Renal pelvis (tissue), 1 donor: ENCODE measurements at regions not wholly inside any gene's neighbourhood (a gene's known extent, or its start where the extent isn't known, plus 50 kb on each side); places are given as distances from the start of the nearest gene placed in this dataset.
A peak's percentile ranks its signal among the peaks of the same experiment; 100 is the strongest.

ENCODE experiments used
- DNase-seq: peaks from one replicate; pipeline ENCODE4 v3.0.0-alpha.2; 2013

DNA sequence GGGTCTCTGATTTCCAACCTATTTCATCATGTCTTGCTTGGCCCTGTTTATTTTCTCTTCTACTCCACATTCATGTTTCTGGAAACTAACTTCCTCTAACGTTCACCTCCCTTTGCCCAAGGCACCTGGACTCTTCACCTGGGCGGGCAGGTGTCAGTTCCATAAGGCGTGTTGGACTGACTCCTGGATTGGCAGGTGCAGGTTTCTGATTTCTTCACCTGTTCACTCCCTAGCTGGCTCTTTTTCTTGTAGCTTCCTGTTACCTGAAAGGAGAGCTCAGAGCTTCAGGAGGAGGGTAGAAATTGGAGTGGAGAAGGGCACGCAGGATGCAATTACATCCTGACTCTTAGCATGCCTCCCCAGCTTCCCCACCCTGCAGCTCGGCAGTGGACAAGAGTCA lies 350.8 kb upstream of the KLF3 start:
- peak; percentile 27 for DNase-seq

DNA sequence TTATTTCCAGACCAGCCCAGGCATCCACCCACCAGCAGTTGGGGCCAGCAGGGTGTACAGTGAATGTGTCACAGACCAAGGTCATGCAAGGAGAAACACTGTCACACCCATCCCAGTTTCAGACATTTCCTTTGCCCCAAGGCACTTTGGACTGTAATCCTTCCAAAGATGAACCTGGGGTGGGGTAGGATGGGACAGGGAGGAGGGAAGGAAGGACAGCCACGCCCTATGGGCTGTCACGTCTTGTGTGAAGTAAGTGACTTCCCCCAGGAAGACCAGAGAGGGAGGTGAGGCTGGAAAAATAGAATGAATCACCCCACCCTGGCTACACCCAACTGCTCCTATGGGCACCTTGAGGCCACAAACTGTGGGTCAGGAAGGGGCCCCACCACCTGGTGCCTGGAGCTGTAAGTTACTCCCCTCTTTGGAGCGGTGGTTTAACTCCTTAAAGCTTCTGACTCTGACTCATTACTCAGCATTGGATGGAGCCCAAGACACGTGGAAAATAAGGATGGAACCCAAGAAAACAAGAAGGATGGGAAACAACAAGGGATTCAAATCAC lies 349.9 kb upstream of the KLF3 start:
- DNase-seq, result no peak

DNA sequence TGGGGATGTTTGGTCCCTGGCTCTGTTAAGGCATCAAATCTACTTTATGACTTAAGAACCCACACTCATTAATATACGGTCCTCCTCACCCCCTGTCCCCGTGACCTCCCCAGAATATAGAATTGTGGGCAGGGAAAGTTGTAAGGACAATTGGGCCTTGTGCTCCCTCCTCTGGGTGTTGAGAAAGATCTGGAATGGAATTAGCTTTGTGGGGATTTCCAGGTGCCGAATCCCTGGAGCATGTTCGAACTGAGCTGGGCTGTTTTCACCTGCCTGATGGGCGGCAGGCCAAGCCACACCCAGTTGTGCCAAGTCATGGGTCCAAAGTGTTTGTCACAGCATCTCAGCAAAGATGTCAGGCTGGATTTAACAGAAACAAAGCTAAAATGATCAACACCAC lies 349.3 kb upstream of the KLF3 start:
- DNase-seq, result no peak

DNA sequence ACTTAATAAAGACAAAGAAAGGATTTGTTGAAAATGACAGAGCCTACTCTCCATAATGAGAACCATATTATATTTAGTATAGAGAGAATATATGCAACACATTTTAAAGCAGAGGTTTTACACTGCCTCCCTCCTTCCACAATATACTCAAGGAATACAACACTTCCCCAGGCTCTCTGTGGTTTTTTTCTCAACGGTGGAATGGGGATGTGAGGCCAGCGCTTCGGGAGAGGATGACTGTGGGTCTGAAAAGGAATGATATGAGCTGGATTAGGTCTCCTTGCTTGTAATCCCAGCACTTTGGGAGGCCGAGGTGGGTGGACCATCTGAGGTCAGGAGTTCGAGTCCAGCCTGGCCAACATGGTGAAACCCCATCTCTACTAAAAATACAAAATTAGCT lies 348.7 kb upstream of the KLF3 start:
- DNase-seq, result no peak

DNA sequence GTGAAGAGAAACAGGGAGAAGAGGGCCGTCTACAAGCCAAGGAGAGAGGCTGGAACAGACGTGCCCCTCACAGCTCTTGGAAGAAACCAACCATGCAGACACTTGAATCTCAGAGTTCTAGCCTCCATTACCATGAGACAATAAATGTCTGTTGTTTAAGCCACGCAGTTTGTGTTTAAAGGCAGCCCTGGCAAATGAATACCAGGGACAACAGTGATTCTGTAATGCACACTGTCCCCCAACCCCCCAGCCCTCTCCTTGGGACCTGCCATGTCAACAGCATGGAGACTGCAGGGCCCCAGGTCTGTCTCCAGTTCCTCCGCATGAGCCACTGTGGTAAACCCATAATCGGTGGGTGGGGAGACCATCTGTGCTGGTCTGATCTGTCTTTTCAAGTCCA lies 348.0 kb upstream of the KLF3 start:
- no peak for DNase-seq

DNA sequence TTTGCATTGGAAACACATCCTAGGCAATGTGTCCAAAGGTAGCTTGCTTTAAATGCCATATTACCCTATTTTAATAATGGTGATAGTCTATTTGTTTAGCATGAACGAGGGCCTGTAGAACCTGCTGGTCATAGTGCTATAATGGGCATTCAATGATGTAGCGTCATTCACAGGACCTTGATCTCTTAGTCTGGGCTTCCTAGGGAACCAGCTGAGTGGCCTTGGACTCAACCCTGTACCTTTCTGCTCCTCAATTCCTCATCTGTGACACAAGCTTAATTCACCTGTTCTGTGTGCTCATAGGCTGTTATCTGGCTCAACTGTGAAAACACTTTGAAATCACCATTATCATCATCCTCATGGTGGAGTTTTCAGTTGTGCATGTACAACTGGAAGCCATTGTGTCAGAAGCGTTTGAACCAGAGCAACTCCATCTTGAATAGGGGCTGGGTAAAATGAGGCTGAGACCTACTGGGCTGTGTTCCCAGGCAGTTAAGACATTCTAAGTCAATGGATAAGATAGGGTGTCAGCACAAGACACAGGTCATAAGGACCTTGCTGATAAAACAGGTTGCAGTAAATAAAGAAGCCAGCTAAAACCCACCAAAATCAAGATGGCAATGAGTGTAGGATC lies 346.8 kb upstream of the KLF3 start:
- no peak for DNase-seq

DNA sequence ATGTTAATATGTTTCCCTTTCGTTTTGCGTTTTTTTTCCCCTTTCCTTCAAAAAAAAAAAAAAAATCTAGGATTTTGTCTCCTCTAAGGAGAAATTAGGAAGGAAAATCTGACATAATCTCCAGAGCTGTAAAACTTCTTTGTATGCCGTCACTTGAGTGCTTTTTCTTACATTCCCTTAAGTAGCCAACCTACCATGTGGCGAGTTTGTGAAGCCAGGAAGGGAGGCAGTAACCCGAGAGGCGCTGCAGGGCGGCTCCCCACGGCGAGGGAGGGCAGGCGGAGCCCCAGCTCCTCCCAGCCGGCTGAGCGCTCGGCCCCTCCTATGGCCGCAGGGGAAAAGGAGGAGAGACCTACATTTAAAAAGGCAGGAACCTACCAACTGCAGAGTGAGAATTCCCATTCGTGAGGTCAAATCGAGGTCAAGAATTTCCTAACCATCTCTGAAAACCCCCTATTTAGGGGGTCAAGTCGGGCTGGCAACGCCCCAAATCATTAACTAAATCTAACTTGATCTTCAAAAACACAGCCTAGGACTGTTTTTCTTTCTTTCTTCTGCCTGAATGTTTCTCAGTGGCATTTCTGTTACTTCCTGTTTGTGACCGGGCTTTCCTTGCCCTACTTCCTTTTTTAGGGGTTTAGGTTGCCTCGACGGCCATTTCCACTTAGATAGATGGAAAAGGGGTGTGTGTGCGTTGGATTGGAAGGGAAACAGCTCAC lies 345.1 kb upstream of the KLF3 start:
- peak; percentile 92 for DNase-seq

DNA sequence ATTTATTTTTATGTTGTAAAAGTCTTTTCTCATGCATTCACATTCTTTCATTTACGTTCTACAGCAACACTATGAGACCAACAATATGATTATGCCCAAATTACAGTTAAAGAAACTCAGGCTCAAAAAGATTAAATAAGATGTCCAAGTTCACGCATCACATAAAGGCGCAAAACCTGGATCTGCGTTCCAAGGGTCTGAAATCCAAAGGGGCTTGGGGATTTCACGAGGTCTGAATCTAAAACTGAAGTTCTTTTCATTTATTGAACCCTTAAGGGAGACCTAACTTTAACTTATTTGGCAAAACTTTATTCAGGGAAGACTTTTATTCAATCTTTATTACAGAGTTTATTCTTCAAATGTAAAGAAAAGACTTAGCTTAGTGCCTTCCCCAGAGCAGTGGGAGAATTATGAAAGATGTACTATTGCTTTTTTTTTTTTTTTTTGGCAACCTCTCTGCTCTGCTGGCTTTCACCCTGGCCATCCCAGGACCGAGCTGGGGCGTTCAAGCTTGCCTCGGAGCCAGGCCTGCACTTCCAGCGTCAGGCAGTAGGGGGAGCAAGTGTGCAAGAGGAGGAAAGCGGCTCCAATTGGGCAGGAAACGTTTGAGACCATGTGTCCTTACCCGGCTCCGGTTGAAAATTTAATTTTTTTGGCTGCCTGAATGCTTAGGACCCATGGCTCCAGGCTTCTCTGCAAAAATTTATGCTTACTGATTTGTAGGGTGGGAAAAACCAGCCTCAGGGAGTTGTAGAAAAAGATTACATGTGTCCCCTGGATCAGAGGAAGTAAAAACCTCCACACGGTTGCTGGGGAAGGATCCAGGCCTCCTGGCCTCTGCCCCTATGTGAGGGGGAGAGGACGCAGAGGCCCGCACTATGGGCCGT lies 344.3 kb upstream of the KLF3 start:
- DNase-seq, result peak; percentile 91

DNA sequence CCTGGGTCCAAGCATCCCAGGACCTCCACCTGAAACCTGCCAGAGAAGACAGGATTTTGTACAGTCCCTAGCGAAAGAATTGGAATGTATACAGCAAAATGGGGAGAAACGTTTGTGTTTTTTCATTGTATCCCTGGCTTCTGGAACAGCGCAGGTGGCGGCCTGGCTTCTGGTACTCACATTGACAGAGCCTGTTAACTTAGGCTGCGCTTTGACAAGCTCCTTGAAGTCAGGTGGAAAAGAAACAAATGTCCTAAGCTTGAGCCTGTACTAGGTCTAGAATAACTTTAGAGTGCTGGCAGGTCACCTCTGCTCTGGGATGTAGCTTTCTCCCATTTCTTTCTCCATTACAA lies 343.7 kb upstream of the KLF3 start:
- DNase-seq, result no peak

DNA sequence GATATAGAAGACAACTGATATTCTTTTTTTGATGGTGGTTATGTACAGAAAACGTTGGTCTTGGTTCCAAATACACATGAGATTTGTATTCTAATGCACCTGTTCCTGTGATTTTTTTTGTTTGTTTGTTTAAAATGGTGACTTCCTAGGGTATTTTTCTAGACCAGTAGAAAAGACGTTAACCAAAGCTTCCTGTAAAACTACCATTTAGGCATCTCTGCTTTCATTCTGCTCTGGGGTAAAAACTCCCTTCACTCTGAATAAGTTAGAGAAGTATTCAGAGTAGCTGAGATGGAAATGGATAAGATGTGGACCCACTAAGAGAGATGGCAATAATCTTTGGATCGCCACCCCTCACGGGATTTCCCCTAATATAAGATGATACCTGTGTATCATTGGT lies 343.2 kb upstream of the KLF3 start:
- DNase-seq, result no peak

DNA sequence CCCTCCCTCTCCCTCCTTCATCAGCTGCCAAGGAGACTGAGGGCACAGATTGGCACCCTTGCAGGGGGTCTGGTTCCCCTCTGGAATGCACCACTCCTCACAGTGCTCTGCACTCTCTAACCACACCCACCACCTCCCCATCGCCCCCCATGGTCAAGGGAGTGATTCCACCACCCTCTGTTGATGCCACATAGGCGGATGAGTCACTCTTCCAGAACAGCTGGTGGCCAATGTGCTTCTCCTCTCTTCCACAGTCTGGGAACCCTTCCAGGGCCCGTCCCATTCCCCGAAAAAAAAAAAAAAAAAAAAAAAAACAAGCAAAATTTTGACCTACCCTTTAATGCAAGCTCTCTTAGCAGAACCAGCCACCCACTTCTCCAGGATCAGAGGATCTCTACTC lies 341.3 kb upstream of the KLF3 start:
- no peak for DNase-seq

DNA sequence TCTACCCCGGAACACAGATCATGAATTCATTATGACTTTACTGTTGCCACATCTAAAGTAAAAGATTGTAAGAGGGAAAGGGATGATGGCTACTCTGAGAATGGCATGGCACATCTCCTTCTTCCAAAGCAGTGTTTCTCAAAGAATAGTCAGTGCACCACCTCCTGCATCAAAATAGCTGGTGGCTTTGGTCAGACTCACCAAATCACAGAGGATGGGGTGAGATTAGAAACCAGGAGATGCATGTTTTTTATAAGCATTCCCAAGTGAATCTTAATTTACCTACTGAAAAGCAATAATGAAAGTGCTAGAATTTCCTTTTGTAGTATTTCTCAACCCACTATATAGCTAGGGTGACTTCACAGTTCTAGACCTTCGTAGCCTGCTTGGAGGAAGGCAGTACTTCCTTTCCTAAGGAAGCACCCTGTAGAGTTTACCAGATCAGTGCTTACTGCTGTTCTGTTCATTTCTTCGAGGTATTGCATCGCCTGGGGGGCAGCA lies 340.8 kb upstream of the KLF3 start:
- no peak for DNase-seq

DNA sequence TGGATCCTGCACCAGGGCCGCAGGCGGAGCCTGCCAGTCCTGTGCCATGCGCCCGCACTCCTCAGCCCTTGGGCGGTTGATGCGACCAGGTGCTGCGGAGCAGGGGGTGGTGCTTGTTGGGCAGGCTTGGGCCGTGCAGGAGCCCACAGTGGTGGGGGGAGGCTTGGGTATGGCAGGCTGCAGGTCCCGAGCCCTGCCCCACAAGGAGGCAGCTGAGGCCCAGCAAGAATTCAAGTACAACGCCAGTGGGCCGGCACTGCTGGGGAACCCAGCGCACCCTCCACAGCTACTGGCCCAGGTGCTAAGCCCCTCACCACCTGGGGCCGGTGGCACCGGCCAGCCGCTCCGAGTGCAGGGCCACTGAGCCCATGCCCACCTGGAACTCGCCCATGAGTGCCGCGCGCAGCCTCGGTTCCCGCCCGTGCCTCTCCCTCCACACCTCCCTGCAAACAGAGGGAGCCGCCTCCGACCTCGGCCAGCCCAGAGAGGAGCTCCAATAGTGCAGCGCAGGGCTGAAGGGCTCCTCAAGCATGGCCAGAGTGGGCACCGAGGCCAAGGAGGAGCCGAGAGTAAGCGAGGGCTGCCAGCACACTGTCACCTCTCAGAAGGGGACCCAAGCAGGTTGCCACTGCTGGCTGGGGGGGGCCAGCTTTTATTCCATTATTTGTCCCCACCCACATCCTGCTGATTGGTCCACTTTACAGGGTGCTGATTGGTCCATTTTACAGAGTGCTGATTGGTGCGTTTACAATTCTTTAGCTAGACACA lies 339.0 kb upstream of the KLF3 start:
- DNase-seq, result no peak

DNA sequence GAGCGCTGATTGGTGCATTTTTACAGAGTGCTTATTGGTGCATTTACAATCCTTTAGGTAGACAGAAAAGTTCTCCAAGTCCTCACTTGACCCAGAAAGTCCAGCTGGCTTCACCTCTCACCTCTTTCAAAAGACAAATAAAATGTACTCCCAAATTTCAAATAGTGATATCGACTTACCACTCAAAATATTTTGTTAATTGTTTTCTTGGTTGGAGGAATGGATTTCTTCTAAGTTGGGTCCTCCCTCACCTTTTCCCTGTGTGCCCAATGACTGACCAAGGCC lies 338.4 kb upstream of the KLF3 start:
- no peak for DNase-seq

DNA sequence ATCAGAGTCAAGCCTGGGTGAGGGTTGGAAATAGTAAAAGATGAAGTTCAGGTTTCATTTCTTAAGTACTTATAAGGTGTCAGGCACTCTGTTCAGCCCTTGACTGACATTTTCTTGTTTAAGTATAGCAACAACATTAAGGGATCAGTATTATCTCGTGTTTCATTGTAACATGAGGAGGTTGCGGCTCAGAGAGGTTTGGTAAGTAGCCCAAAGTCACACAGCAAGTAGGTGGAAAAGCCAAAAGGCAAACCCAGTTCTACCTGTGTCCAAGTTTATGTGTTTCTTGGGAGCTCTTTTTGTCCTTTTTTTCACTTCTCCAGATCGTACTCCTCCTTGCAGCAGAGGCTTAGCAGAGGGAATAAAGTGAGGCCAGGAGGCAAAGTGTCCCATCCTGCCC lies 337.5 kb upstream of the KLF3 start:
- DNase-seq, result no peak

DNA sequence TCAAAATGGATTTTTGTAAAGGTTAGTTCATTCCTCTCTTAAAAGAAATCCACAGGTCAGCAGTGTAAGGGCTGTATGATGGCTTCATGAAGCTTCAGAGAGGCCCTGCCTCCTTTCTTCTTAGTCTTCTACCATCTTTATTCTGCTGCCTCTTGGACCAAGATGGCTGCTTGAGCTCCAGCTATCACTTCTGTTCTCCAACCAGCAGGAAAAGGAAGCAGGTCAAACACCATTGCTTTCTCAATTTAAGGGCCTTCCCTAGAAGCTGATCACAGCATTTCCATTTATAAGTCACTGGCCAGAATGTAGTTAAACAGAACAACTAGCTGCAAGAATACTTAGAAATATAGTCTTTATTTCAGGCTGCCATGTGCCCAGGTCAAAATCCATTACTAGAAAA lies 336.8 kb upstream of the KLF3 start:
- DNase-seq, result no peak

DNA sequence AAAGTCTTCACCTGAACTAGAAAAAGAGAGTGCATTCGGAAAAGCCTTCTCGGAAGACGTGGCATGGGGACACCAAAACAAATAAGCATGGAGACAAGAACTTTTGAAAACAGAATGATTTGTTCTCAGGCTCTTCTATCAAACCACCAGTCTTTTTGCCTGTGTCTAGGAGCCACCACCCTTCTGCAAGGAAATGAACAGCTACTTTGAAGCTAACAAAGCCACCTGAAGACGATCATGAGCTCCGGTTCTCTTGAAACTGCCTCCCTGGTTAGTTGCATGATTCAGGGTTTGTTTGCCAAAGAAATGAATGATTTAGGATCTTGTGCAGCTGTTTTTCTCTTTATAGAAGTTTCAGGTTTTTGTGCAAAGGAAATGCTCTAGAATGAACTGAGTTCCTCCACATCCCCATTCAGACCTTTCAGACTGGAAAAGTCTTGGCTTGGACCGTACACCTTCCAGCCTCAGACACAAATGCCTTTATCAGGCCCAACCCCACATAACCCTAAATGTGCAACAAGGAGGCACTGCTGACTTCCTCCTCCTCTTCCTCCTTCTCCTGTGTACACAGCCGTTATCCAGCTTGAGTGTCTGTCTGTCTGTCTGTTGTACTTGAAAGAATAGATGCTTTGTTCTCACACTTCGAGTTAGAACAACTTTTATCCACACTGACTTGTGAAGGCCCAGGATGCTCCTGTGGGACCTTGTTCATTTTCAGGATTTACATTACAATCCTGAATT lies 334.8 kb upstream of the KLF3 start:
- no peak for DNase-seq

DNA sequence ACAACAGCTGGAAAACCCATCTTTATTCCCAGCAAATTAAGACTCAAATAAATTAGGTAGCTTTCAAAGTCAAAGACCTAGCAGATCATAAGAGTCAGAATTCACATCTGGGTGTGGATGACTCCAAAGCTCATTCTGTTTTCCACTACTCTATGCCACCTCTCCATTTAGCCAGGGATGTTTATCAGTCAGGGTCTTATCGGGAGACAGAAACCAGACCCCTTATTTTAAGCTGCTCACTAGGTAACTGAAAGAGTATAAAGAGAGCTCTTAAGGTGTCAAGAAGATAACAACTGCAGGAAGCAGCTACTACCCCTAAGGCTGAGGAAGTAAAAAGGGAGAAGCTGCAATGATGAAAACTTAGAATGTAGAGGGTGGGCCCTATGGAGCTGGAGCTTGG lies 333.7 kb upstream of the KLF3 start:
- DNase-seq, result no peak

DNA sequence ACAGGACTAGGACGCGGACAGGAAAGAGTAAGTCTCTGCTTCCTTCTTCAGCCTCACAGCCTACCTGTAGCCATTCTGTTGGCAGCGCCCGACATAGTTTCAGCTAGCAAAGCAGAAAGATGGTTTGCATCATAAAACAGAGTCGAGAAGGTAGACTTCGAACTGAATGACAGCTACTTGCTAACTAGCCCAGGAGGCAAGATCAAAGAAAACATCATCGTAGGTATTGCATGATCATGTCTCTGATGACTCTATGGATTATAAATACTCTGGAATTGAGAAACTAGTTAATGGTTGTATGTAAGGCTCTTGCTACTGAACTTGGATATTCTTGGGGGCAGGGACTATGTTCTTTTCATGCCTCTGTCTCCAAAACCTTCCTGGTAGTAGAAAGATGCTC lies 333.1 kb upstream of the KLF3 start:
- no peak for DNase-seq

DNA sequence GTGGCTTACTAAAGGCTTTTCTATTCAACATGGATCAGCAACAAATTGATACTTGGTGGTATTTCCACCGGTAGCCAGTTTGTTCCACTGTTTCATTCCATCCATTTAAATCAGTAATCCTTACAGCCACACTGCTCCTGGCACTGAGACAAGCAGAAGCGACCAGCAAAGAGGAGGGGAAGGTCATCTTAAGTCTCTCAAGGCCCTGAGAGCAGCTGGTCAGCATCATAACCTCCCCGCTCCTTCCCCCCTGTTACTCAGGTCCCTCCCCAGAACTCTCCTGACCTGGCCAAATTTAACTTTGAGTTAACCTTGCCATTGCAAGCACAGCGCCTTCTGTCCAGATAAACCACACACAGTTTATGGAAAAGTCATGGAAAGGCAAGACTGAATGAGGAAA lies 331.3 kb upstream of the KLF3 start:
- DNase-seq, result no peak

DNA sequence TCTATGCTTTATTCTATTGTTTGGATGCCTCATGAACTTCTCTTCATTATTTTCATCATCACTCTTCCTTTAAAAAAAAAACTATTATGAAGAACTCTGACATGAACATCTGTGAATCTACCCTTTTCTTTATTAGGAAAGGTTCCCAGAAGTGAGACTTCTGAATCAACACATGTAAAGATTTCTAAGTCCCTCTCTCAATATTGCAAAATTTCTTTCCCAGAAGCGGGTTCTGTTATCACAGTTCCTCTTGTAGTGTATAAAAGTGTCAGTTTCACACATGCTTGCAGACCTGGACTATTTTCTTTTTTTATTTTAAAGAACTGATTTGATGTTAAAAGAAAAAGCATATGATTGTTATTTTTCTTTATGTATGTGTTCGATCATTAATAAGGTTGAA lies 330.8 kb upstream of the KLF3 start:
- DNase-seq, result no peak
